22Rv1 (cell line): ENCODE measurements at regions not wholly inside any gene's neighbourhood (a gene's known extent, or its start where the extent isn't known, plus 50 kb on each side); places are given as distances from the start of the nearest gene placed in this dataset.

Experiments
- H3K27ac ChIP-seq: fragments of 450-650 bp; 2 replicates; pipeline ENCODE4 v1.5.1; 2017
- ZFX ChIP-seq: fragments of 450-650 bp; IDR thresholded peaks from 2 replicates; pipeline ENCODE4 v1.6.1; 2017; ENCODE audit warnings: antibody characterized with exemption, borderline replicate concordance
- TF ChIP-seq, protein P1 (sequence below): fragments of 450-650 bp; IDR thresholded peaks from 2 replicates; pipeline ENCODE4 v1.5.1; 2017; ENCODE audit warnings: mild to moderate bottlenecking

GRCh38 chr20:53831812-53832211 lies 238.2 kb upstream of the ZNF217 start:
- TF ChIP-seq, protein P1, sequence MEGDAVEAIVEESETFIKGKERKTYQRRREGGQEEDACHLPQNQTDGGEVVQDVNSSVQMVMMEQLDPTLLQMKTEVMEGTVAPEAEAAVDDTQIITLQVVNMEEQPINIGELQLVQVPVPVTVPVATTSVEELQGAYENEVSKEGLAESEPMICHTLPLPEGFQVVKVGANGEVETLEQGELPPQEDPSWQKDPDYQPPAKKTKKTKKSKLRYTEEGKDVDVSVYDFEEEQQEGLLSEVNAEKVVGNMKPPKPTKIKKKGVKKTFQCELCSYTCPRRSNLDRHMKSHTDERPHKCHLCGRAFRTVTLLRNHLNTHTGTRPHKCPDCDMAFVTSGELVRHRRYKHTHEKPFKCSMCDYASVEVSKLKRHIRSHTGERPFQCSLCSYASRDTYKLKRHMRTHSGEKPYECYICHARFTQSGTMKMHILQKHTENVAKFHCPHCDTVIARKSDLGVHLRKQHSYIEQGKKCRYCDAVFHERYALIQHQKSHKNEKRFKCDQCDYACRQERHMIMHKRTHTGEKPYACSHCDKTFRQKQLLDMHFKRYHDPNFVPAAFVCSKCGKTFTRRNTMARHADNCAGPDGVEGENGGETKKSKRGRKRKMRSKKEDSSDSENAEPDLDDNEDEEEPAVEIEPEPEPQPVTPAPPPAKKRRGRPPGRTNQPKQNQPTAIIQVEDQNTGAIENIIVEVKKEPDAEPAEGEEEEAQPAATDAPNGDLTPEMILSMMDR, result no peak
- no peak for TF ChIP-seq ZFX
- no peak overlapping the region for H3K27ac ChIP-seq

- H3K27ac ChIP-seq, result no peak overlapping the region
- TF ChIP-seq, protein P1, result no peak
- TF ChIP-seq ZFX, result no peak
These were observed 237.6 kb upstream of the ZNF217 start for GRCh38 chr20:53831228-53831627.

DNA sequence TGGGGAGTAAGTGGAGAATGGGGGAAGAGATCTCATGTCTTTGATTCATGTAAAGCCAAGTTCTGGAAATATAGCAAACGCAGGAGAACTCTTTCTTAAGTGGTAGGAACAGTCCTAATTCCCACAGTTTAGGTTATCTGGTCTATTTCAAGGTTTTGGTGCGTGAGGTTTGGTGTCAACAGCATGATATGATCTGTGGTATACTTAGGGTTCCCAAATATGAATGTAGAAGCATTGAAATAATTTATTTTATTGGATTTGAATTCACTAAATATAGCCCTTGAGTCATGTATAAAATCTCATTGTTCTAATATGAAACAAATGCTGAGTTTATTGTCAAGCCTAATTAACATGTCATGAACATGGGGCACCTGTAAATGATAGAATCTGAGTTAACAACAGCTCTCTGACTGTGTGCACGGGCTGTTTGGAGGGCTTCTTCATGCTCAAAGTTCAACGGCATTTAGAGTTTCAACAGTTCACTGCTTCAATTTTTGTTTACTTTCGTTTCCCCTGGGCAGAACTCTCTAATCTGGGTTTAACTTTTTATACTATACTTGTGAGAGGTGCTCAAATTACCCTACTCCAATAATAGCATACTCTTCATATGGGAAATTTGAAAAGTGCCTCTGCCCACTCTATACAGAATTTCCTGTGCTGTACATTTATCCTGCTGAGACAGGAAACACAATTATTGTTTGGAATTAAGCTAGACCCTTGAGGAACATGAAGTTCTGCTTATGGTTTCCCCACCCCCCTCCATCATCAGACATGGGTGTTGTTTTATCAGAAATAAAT lies 236.3 kb upstream of the ZNF217 start:
- TF ChIP-seq ZFX, result no peak
- TF ChIP-seq, protein P1, result no peak
- no peak overlapping the region for H3K27ac ChIP-seq

- H3K27ac ChIP-seq, result peak overlapping the region; percentile 66
- no peak for TF ChIP-seq ZFX
- TF ChIP-seq, protein P1, result no peak
These were observed 235.7 kb upstream of the ZNF217 start for GRCh38 chr20:53829255-53829723.

- TF ChIP-seq ZFX, result no peak
- TF ChIP-seq, protein P1, result no peak
- H3K27ac ChIP-seq, result peak overlapping the region; percentile 66
These were observed 235.1 kb upstream of the ZNF217 start for GRCh38 chr20:53828682-53829254.

GRCh38 chr20:53828088-53828681 lies 234.5 kb upstream of the ZNF217 start:
- TF ChIP-seq, protein P1, result no peak
- no peak for TF ChIP-seq ZFX
- H3K27ac ChIP-seq, result peak overlapping the region; percentile 66
